GM19395 (cell line): ENCODE measurements at regions not wholly inside any gene's neighbourhood (a gene's known extent, or its start where the extent isn't known, plus 50 kb on each side); places are given as distances from the start of the nearest gene placed in this dataset.

Experiments
- ATAC-seq: cut with Tn5 transposase; IDR thresholded peaks from one replicate; pipeline ENCODE4 v1.9.1; 2021; ENCODE audit warnings: mild to moderate bottlenecking, moderate library complexity; ENCODE audit not compliant: unreplicated experiment

DNA sequence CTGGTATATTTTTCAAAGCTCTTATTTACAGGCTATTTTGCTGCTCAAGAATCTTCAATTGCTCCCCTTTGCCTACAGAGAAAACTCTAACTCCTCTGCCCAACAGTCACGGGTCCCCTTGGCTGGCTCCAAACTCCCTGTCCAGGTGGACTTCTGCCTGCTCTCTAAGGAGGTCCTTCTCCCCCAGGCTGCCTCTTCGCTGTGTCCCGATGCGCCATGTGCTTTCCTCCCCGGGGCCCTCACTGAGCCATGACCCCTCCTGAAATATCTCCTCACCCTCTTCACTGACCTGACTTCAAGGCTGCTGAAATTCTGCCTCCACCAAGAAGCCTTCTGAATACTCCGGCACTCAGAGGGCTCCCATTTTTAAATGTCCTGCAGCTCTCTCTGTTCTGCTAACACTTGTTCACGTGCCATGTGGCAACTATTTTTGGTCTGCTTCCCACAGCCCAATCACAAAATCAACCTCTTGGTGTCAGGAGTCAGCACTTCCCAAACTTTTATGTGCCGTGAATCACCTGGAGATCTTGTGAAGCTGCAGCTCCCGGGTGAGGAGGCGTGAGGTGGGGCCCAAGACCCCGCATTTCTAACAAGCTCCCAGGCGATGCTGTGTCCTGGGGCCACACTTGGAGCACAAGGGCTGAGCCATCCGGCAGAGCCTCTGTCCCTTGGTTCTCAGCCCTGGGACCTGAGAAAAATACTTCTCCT lies 85.7 kb upstream of the COL13A1 start:
- no peak for ATAC-seq

DNA sequence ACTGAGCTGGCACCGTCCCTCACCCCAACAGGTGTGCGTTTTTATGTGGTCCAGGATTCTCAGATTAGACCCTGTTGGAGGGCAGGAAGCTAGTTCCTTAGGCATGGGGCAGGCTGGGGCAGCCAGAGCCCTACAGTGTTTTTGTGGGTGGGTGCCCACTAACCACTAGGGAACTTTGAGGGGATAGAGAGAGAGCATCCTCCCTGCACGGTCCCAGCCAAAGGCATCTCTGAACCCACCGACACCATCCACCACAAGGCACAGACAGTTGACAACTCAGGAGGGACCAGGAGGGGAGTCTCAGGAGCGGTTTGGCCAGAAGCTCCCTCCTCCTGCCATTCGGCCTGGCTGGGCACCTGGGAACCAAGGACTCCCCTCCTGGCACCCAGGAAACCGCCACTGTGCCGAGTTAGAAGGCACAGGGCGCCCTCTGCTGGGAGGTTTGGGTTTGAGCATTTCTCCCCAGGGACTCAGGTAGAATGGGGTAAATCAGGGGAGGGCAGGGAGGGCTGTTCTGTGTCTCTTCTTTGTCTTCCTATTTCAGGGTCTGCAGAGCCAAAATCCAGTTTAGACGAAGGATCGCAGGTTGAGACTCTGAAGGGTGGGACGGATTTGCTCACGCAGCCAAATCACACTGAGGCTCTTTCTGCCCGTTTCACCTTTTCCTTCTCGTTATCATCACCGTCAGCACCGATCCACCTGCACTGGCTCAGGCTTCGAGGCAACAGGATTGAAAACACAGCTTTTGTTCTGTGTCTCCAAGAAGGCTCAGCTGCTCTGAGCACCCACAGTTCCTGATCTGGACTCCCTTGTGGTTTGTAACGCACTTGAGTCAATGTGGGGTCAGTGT lies 84.8 kb upstream of the COL13A1 start:
- no peak for ATAC-seq

DNA sequence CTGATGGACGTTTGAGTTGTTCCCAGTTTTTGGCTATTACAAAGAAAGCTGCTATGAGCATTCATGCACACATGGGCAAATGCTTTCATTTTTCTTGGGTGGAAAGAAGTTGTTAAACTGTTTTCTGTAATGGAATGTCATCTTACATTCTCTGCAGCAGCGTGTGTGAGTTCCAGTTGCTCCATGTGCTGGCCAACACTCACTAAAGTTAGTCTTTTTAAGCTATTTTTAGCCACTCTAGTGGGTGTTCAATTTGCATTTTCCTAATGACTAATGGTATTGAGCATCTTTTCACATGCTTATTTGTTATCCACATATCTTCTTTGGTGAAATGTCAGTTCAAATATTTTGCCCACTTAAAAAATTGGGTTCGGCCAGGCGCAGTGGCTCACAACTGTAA lies 82.8 kb upstream of the COL13A1 start:
- ATAC-seq, result no peak

DNA sequence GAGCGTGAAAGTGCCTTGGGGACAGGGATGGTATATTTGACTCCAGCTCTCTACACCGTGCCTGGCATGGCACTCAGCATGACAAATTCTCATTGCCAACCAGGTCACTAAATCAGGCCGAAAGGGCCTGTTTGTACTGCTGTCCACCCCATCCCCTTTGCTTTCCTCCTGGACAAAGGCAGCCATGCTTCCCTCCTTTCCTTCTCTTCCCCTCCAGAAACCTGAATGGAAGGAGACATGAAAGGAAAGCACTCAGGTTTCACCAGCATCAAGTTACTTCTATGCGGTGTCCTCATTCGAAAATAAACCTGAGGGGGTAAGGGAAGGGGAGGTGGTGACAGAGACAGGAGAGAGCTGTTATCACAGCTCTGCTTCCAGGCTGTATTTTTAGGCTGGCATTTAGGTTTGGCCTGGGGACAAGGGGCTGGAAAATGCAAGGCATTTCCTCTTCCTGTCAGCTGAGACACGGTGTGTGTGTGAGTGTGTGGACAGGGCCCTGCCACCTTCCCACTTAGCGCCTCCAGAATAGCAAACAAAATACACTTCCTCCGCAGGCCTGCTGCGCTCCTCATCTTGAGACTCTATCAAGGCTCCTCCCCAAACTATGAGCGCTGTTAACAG lies 79.9 kb upstream of the COL13A1 start:
- no peak for ATAC-seq

DNA sequence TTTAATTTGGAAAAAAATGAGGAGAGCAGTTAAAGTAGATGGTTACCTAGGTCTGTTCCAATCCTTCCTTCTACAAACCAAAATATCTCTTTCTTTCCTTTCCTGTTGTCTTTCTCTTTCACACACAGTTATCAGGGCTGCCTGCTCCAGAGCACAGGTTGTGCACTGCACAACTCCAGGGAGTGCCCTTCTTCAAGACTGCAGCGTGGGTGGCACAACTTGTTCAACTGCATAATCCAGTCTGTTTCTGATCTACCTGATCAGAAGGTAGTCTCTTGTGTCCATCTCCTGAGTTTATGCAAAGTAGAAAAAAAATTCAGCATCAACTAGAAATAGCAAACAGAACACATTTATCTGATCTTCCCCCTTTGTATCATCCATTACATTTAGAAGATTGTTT lies 78.1 kb upstream of the COL13A1 start:
- no peak for ATAC-seq

DNA sequence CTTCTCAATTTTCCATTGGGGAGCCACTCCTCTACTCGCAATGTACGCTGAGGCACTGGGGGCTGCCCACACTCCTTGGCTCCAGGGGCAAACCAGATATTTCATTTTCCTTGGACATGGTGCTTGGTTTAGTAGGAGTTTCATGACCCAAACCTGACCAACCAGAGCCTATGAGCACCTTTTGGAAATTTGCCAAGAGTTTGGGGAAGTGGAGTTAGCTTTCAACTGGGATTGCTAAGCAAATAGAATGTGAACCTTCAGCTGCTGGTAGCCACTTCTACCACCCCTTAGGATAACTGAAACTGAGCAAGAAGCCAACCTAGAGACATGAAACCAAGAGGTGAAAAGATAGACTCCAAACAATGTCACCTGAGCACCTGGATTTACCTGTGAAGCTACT lies 74.9 kb upstream of the COL13A1 start:
- ATAC-seq, result no peak

DNA sequence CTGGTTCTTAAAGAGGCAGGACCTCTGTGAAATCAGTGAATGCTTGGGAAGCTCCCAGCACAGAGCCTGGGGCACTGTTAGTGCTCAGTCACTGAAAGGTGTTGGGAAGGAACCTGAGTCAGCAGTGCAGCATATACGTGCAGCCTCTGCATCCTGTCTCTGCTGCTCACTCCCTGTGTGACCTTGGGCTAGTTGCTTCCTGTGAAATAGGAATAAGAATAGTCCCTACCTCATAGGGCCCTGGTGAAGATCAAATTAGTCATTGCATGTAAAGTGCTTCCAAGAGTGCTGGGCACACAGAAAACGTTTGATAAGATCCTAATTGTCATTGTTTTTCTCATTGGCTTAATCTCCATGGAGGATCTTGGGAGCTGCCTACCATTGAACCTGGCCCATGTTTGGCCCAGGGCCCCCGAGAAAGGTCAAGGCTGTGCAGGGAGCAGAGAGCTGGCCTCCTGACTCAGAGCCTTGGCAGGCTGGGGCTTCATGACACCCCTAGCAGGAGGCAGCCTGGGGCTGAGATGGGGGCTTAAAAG lies 73.3 kb upstream of the COL13A1 start:
- ATAC-seq, result no peak

DNA sequence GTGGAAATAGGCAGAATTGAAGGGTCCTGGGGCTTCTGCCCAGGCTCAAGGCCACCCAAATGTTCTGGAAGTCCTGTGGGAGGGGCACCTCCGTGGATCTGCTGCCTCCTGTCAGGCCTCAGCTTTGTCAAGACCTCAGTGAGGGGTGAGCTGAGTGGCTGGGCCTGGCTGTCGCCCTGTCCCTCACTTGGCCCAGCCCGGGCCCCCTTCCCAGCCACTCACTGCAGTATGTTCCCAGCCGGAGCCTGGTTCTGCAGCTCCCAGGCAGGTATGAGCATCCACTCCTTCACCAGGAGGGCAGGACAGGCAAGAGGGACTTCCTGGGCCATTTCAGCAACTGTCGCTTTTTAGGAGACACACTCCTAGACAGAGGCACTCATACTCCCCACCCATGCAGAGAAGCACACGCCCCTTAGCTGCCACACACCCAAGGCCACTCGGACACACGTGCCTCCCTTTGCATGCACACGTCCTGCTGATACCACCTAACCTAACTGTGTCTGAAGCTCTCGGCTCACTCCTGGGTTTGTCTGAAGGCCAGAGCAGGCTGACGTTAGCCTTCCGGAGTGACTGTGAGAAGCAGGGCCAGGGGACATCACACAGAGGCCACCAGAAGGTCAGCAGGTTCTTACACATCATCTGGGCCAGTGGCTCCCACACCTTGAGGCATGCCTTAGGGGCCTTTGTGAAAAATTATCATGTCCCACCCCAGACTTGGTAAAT lies 72.2 kb upstream of the COL13A1 start:
- ATAC-seq, result no peak

DNA sequence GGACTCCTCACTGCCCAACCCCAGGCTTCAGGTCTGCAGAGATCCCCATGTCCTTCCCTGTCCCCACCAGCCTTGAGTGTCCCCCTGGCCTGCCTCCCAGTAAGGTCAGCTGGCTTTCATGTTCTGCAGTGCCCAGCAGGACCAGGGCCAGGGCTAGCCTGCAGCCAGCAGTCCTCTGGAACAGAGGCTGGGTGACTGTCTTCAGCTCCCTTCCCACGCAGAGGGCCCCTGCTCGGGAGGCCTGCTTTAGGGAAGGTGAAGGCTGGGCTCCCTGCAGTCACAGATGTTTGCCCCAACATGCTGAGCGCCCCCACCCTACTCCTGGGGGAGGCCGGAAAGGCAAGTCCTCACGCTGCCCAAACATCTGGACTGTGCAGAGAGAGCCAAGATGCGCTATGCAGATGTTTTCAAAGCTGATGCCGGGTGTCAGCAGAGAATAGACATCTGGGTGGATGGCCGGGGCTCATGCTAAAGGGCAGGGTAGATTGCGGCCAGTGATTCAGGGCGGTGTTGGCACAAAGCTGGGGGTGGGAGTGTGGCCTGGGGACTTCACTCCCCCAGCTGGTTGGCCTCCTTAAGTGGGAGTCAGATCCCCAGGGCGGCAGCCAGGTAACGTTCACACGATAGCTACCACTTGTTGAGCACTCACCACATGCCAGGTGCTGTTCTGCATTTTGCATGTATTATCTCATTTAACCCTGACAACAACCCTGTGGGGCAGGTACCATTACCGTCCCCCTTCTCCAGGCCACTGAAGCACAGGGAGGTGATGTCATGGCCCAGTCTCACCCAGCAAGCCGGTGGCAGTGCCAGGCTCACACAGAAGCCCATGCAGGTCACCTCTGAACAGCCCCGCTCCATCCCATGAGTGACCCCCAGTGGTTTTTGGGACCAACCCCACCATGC lies 71.2 kb upstream of the COL13A1 start:
- ATAC-seq, result no peak

DNA sequence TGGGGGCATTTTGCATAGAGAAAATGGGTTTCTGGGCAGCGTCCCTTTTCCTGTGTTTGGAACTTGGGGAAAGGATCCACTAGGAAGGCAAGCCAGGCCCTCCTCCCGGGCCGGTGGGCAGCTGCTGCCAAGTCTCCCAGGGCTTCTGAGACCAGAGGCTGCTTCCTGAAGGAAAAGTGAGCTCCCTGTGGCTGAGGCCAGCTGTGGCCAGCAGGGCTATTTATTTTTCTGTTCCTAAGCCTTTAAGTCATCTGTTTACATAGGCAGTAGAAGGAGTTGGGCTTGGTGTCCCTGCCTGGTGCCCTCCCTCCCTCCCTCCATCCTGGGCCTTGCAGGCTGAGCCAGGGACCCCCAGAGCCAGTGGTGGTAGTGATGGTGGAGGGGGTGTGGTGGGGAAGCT lies 70.5 kb upstream of the COL13A1 start:
- no peak for ATAC-seq

DNA sequence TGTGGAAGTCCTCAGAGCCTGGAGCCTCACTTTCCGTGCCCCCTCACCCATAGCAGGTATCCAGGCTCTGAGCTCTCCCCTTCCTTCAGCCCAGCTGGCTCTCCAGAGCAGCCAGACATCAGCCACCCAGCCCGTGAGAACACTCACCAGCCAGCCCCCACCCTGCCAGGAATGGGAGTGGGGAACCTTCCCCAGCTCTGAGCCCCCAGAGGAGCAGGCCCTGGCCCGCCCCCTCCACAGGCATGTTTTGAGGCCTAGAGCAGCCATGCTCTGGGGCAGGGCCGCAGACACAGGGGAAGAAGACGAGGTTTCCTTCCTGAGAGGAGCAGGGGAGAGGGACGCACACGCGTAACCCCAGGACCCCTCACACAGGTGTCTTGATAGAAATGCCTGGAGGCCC lies 70.0 kb upstream of the COL13A1 start:
- ATAC-seq, result no peak

DNA sequence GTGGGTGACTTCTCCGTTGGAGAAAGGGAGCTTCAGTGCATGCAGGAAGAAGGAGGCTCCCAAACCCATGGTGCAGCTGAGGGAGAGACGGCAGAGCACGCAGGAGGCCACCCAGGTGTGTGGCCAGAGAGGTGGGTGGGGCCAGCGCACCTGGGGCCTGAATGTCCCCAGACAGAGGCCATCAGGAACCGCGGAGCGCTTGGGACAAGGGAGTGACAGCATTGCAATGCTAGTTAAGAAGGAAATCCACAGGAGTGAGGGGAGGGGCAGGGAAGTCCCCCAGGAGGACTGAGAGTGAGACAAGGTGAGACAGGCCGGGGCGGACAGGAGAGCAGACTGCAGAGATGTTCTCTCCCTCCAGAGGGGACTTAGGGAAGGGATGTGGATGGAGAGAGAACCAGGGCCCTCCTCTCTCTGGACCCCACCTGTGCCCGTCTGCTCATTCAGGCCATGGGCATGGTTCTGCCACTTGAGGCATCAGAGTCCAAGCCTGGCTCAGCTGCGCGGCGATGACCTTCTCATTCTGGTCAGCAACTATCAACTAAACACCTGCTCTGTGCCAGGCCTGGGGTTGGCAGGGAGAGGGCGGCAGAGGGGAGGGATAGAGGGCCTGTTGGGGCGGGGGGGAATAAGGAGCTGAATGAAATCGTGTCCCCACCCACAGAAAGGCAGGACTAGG lies 69.4 kb upstream of the COL13A1 start:
- ATAC-seq, result no peak

DNA sequence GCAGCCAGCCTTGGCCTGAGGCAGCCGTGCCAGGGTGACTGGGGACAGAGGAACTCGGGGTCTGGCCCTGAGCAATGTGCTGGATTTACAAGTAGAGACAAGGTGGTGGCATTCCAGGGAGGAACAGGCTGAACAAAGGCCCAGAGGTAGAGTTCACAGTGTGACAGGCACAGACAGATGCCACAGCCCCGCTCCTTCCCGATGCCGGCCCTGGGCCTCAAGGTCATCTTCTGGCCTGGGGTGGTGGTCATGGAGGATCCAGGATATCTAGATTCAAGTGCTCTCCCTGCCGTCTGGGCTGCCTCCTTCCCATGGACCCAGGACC lies 68.9 kb upstream of the COL13A1 start:
- ATAC-seq, result no peak

DNA sequence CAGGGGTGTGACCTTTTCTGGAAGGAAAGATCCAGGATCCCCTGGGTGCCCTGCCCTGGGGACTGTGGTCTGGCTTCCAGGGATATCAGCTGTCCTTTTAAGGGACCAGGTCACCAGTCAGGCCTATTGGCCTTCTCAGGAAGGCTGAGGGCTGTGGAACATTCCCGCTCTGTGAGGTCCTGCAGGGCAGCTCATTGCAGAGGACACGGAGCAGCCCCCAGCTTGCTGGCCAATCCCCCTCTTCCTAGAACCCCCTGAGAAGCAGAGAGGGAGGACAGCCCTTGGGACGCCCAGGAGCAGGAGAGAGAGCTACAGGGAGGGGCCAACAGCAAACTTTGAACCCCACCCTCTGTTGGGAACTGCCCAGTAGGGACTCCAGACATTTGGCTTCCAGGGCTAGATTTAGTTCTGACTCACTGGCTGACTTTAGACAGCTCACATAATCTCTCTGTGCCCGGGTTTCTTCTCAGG lies 67.9 kb upstream of the COL13A1 start:
- no peak for ATAC-seq

DNA sequence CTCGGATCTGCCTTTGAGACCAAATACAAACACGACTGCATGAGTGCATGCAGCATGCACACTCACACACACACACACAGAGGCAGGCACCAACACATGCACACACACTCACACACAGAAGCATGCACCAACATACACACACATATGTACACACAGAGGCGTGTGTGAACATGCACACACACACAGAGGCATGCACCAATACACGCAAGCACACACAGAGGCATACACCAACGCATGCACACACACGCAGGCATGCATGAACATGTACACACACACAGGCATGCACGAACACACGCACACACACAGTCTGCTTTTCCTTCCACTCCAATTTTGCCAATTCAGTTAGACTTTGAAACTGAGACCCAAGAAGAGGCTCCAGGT lies 67.3 kb upstream of the COL13A1 start:
- no peak for ATAC-seq

DNA sequence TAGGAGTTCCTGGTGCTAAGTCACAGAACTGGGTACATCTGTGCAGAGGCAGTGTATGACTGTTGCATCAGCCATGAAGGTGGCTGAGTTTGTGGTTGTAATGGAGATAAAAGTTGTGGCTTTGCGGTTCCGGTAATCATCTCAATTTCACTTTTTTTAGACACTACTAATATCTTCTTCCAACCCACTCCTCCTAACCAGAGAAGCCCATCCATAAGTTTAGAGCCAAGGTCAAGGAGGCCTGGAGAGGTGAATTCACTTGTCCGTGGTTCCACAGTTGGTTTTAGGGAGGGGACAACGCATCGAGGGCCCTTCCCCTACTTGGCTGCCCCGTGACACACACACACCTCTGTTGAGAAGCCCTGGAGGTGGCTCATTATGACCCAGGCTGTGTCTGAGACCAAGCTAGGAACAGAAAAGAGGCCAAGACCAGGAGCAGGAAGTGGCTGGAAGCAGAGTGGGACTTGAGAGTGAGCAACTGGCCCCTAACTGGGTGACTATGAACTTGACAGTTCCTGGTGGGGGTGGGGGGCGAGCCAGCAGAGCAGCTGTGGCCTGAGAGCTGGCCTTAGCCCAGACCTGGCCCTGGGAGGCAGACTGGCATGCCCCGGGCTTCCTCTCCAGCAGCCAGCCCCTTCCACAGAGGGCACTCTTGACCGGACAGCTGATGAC lies 66.8 kb upstream of the COL13A1 start:
- no peak for ATAC-seq

DNA sequence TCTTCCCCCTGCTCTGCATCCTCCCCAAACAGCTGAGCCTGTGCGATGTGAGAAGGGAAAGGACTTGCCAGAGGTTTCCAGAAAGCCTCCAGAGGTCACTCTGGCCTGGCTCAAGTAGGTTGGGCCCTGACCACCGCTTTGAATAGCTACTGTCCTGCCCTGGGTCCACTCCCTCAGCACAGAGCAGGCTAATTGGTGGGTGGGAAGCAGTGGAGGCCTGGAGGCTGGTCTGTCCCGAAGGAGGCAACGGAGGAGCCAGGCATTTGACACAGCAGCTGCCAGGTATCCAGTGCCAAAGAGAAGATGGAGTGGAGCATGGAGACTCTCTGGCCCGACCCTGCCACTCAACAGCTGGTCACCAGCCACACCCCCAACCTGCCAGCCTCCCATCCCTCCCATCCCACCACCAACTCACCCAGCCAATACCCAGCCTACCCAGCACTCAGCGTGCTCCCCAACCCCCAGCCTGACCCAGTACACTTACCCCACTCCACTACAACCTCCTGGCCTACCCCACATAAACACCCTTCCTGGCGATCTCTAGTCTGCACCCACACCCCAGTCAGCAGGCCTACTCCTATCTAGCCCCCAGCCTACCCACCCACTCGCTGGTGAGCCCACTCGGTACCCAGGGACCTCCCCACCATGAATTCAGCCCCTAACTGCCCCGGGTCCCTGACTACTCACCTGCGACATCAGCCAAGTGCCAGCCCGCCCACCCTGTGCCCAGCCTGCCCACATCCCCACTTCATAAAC lies 64.6 kb upstream of the COL13A1 start:
- ATAC-seq, result no peak

DNA sequence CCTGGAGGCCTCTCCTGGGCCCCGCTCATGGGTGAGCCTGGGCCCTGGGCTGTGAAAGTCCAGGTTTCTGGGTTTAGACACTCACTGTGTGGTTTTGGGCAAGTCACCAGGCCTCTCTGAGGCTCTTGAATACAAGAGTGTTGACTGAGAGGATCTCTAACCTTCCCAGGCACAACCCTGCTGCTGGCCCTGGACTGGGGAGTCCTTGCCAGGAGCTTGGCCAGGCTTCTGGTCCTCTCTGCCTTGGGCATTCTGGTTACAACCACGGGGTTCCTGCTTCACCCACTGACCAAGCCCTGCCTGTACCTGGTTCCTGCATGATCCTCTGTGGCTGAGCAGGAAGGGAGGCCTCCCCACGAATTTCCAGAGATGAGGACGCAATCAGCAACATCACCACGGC lies 63.6 kb upstream of the COL13A1 start:
- no peak for ATAC-seq
